GM12865 (cell line): ENCODE measurements at regions not wholly inside any gene's neighbourhood (a gene's known extent, or its start where the extent isn't known, plus 50 kb on each side); places are given as distances from the start of the nearest gene placed in this dataset.

Source experiments
- DNase-seq: peaks from one replicate; pipeline ENCODE4 v3.0.0; 2010; ENCODE audit warnings: low read depth
- H3K4me3 ChIP-seq: 2 replicates; pipeline ENCODE4 v1.5.1; 2011; ENCODE audit warnings: mild to moderate bottlenecking, low read depth, low read length, control low read depth
- TF ChIP-seq, protein P1 (sequence below): IDR thresholded peaks from 2 replicates; pipeline ENCODE4 v1.5.1; 2011; ENCODE audit warnings: low read length, control low read depth, low read depth, inconsistent platforms; ENCODE audit not compliant: insufficient read depth; ENCODE audit errors: missing control alignments

DNA sequence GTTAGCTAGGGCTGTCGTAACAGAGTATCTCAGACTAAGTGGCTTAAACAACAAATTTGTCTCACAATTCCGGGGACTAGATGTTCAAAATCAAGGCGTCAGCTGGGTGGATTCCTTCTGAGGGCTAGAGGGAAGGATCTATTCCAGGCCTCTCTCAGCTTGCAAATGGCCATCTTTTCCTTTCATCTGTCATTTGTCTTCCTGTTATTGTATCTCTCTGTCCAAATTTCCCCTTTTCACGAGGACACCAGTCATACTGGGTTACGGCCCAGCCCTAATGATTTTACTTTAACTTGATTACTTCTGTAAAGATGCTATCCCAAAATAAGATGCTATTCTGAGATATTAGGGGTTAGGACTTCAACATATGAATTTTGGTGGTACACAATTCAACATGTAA, 119.0 kb upstream of the CPSF6 start:
- TF ChIP-seq, protein P1, sequence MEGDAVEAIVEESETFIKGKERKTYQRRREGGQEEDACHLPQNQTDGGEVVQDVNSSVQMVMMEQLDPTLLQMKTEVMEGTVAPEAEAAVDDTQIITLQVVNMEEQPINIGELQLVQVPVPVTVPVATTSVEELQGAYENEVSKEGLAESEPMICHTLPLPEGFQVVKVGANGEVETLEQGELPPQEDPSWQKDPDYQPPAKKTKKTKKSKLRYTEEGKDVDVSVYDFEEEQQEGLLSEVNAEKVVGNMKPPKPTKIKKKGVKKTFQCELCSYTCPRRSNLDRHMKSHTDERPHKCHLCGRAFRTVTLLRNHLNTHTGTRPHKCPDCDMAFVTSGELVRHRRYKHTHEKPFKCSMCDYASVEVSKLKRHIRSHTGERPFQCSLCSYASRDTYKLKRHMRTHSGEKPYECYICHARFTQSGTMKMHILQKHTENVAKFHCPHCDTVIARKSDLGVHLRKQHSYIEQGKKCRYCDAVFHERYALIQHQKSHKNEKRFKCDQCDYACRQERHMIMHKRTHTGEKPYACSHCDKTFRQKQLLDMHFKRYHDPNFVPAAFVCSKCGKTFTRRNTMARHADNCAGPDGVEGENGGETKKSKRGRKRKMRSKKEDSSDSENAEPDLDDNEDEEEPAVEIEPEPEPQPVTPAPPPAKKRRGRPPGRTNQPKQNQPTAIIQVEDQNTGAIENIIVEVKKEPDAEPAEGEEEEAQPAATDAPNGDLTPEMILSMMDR = no peak
- DNase-seq = no peak
- H3K4me3 ChIP-seq = no peak overlapping the region

DNA sequence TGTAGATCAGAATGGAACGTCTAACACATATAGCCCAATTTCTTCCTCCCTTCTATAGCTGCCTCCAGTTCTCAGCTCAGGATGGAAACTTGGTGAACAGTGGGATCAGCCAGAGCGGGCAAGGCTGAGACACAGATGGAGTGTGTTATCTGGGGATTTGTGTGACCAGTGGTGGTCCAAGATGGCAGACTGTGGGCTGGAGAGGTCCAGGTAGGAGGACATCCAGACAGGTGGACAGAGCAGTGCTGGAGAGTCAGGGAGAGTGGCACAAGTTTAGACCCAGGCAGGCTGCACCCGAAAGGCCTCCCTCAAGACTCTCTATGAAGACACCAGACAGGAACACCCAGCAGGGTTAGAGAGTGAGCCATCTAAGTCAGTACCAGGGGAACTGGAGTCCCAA, 116.1 kb upstream of the CPSF6 start:
- TF ChIP-seq, protein P1 = no peak
- no peak overlapping the region for H3K4me3 ChIP-seq
- no peak for DNase-seq

DNA sequence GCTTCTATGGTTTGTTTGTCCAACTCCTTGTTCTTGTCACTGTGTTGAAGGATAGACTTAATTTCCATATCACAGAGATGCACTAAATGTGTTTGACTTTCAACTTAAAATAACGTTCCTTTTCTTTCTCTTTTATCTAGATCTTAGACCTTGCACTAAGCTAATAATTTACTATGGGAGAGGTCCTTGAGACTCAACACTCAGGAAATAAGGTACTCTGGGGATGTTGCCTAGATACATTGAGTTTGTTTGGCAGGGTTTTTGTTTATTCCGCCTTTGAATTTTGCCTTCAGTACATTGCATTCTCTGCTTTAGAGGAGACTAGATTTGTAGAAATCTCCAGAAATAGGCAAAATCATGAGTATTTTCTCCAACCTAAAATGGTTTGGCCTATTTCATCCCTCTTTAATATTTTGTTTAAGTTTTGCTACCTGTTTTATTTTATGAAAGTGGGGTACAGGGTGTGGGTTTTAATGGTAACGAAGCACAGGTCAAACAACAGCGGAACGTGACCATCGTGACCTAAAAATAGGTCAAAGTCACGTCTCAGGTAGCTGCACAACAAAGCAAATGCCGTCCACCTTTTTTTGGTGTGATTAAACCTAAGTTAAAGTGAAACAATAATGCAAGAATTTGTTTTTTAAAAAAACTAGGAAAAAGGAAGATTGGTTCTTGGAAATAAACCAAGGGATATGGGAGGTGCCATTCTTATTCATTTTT, 115.3 kb upstream of the CPSF6 start:
- no peak for DNase-seq
- no peak overlapping the region for H3K4me3 ChIP-seq
- TF ChIP-seq, protein P1 = no peak

DNA sequence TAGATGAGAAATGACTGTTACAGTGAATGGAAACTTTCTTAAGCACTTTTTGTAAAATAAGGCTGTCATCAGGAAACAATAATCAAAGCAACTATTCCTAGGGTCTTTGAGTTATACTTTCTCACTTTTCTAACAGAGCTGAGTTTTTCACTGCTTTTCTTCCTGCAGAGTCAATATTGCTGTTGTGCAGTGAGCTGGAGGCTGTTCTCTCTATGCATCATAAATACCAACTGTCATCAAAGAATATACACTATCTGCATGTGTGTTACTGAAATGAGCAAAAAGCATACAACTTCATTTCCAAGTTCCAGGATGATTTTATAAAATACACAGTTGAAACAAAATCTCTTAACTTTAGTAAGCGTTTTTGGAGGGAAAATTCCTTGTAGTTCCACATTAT, 110.4 kb upstream of the CPSF6 start:
- no peak overlapping the region for H3K4me3 ChIP-seq
- no peak for DNase-seq
- TF ChIP-seq, protein P1 = no peak

DNA sequence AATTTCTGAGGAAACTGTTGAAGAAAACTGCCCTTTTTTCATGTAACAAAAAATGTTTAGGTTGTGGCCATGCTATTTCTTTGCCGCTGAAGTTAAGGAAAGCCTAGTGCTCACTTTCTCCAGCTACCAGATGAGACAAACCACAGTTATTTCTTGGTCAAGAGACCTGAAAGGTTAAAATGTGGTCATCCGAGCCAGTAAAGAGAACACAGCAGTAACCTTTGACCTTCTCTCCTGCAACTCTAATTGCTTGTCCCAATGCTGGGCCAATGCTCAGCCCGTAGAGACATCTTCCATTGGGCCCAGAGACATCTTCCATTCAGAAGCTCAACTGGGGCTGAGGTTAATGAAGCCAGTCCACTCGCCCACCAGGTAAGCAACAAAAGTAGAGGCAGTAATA, 109.8 kb upstream of the CPSF6 start:
- no peak for DNase-seq
- no peak overlapping the region for H3K4me3 ChIP-seq
- TF ChIP-seq, protein P1 = no peak

DNA sequence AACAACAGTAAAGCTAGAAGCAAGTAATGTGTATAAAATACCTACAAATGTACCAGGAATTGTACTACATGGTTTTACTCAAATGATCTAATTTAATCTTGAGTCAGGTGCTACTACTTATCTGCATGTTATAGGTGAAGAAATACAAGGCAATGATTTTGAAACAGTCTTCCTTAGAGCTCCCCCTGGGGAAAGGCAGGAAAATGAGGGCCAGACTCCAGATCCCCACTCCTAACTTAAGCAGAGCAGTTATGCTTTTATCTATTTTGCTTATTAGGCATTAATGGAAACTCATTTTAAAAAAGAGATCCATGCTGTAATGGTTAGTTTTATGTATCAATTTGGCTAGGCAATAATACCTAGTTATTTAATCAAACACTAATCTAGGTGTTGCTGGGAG, 109.3 kb upstream of the CPSF6 start:
- H3K4me3 ChIP-seq = no peak overlapping the region
- DNase-seq = no peak
- TF ChIP-seq, protein P1 = no peak

DNA sequence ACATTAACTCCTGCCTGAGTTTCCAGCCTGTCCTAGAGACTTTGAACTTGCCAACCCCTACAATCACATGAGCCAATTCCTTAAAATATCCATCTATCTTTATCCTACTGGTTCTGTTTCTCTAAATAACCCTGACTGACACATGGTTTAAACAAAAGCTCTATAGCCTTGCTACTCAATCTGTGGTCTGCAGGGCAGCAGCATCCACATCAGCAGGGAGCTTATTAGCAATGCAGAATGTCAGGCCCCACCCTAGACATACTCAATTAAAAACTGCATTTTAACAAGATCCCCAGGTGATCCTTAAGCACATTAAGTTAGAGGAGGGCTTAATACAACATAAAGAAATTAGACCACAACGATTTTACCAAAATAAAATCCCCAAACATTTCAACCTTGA, 108.3 kb upstream of the CPSF6 start:
- DNase-seq = no peak
- TF ChIP-seq, protein P1 = no peak
- H3K4me3 ChIP-seq = no peak overlapping the region
